ENCODE measurements at regions not wholly inside any gene's neighbourhood (a gene's known extent, or its start where the extent isn't known, plus 50 kb on each side); places are given as distances from the start of the nearest gene placed in this dataset.
"Not testable (repeated sequence)": the region's sequence is repeated elsewhere in the genome, so short reads cannot be mapped to it uniquely, and the experiment has no call there.

- no peak overlapping the region for H2AFZ ChIP-seq (ENCODE audit: low read length)
- intact Hi-C loops (cut with micrococcal nuclease; ENCODE audit: unreplicated experiment): no loop called here
- ChIA-PET POLR2A (no interaction called here), CTCF (ENCODE audit: unreplicated experiment) (no interaction called here)
- H3K79me2 ChIP-seq (ENCODE audit: insufficient read depth, low read depth, low read length): no peaks in the 10 kb centered on the region
- H4K20me1 ChIP-seq (ENCODE audit: insufficient read depth, low read length): no peaks in the 10 kb centered on the region
- no peak overlapping the region for H3K4me3 ChIP-seq (ENCODE audit: low read depth, low read length, poor library complexity, severe bottlenecking)
- no peak for DNase-seq (ENCODE audit: low spot score)
- TF ChIP-seq CTCF (conservative IDR thresholded peaks at IDR 0.05; ENCODE audit: low read length) (no peak), EZH2phosphoT487 (IDR thresholded peaks at IDR 0.05; ENCODE audit: borderline replicate concordance, low read depth, low read length) (no peak)
- no peak overlapping the region for H3K4me2 ChIP-seq (ENCODE audit: low read length)
- H3K9me2 ChIP-seq (ENCODE audit: insufficient read depth, low read length): no peaks in the 10 kb centered on the region
- no peaks in the 10 kb centered on the region for H3K9me3 ChIP-seq (ENCODE audit: low read length)
- BruUV-seq (replicated peaks): no TSS peak
- no peaks in the 10 kb centered on the region for H3K36me3 ChIP-seq (ENCODE audit: insufficient read depth, low read length)
- no peaks in the 10 kb centered on the region for H3K4me1 ChIP-seq (ENCODE audit: insufficient read depth, low read length, poor library complexity, severe bottlenecking)
- H3K27ac ChIP-seq (ENCODE audit: low read depth, low read length, poor library complexity, severe bottlenecking): no peak overlapping the region
Measured at GRCh38 chr7:12013983-12014382, 182.0 kb upstream of the THSD7A start.

DNA sequence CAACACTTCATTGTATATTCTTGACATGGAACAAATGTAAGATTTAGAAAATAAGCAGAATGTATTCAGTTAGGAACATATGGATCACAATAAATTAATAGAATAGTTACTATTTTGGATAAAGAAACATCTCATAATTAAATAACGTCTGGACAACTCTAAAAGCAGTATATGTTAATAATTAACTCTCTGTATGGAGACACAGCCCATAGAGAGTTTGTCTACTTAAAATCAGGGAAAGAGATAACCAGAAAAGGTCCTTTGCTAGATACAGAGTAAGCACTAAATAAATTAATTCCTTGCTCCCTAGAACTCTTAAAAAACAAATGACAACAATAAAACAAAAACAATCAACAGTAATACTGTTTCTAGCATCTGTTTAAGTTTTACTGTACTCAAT, 184.4 kb upstream of the THSD7A start:
- intact Hi-C loops (cut with micrococcal nuclease; ENCODE audit: unreplicated experiment): no loop called here
- H3K27ac ChIP-seq (ENCODE audit: low read depth, low read length, poor library complexity, severe bottlenecking): no peak overlapping the region
- H3K4me1 ChIP-seq (ENCODE audit: insufficient read depth, low read length, poor library complexity, severe bottlenecking): no peaks in the 10 kb centered on the region
- BruUV-seq (replicated peaks): no TSS peak
- H2AFZ ChIP-seq (ENCODE audit: low read length): no peak overlapping the region
- TF ChIP-seq CTCF (conservative IDR thresholded peaks at IDR 0.05; ENCODE audit: low read length): no peak
- no peak for TF ChIP-seq EZH2phosphoT487 (IDR thresholded peaks at IDR 0.05; ENCODE audit: borderline replicate concordance, low read depth, low read length)
- no peak overlapping the region for H3K4me2 ChIP-seq (ENCODE audit: low read length)
- no peaks in the 10 kb centered on the region for H3K9me3 ChIP-seq (ENCODE audit: low read length)
- no peaks in the 10 kb centered on the region for H3K9me2 ChIP-seq (ENCODE audit: insufficient read depth, low read length)
- ChIA-PET CTCF (ENCODE audit: unreplicated experiment) (no interaction called here), POLR2A (interaction anchor here (0.7 kb wide), 1 partner anchor 12 kb away, joined by 4 read pairs; no protein-coding TSS in a partner anchor)
- no peaks in the 10 kb centered on the region for H3K36me3 ChIP-seq (ENCODE audit: insufficient read depth, low read length)
- H3K4me3 ChIP-seq (ENCODE audit: low read depth, low read length, poor library complexity, severe bottlenecking): no peak overlapping the region
- no peak for DNase-seq (ENCODE audit: low spot score)
- H4K20me1 ChIP-seq (ENCODE audit: insufficient read depth, low read length): no peaks in the 10 kb centered on the region
- H3K79me2 ChIP-seq (ENCODE audit: insufficient read depth, low read depth, low read length): no peaks in the 10 kb centered on the region

DNA sequence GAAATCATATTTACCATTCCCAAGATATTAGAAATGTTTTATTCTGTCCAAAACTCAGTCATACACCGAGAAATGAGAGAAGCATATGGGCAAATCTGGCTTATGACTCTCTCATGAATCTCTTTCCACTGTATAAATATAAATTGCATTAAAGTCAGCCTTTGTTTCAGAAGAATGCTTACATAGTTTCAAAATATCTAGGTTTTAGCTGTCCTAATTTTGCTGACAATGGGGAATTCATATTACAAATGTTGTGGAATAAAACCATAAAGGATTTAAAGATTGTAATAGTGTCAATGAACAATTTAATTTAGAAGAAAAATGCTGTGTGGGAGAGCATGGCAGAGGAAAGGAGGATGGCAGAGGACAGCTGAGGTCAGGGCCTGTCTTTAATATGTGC, 185.0 kb upstream of the THSD7A start:
- H3K4me3 ChIP-seq (ENCODE audit: low read depth, low read length, poor library complexity, severe bottlenecking): no peak overlapping the region

GRCh38 chr7:12022011-12022410, 189.1 kb upstream of the TMEM106B start:
- intact Hi-C loops (cut with micrococcal nuclease; ENCODE audit: unreplicated experiment); DNase-seq (ENCODE audit: low spot score); H3K9me3 ChIP-seq (ENCODE audit: low read length); H3K27ac ChIP-seq (ENCODE audit: low read depth, low read length, poor library complexity, severe bottlenecking); H2AFZ ChIP-seq (ENCODE audit: low read length); H3K9me2 ChIP-seq (ENCODE audit: insufficient read depth, low read length); CTCF ChIA-PET (ENCODE audit: unreplicated experiment); H3K36me3 ChIP-seq (ENCODE audit: insufficient read depth, low read length); H3K4me3 ChIP-seq (ENCODE audit: low read depth, low read length, poor library complexity, severe bottlenecking); H3K4me2 ChIP-seq (ENCODE audit: low read length); BruUV-seq (replicated peaks); H4K20me1 ChIP-seq (ENCODE audit: insufficient read depth, low read length); H3K79me2 ChIP-seq (ENCODE audit: insufficient read depth, low read depth, low read length); H3K4me1 ChIP-seq (ENCODE audit: insufficient read depth, low read length, poor library complexity, severe bottlenecking): not testable (repeated sequence)
- POLR2A ChIA-PET: interaction anchor here (0.8 kb wide), 1 partner anchor 17 kb away, joined by 3 read pairs; no protein-coding TSS in a partner anchor

More for the DNA sequence above, 185.0 kb upstream of the THSD7A start:
- intact Hi-C loops (cut with micrococcal nuclease; ENCODE audit: unreplicated experiment): no loop called here
- Histone ChIP-seq H3K9me2 (ENCODE audit: insufficient read depth, low read length) (no peaks in the 10 kb centered on the region), H3K9me3 (ENCODE audit: low read length) (no peaks in the 10 kb centered on the region), H3K36me3 (ENCODE audit: insufficient read depth, low read length) (no peaks in the 10 kb centered on the region), H3K4me2 (ENCODE audit: low read length) (no peak overlapping the region), H4K20me1 (ENCODE audit: insufficient read depth, low read length) (no peaks in the 10 kb centered on the region), H3K79me2 (ENCODE audit: insufficient read depth, low read depth, low read length) (no peaks in the 10 kb centered on the region), H3K27ac (ENCODE audit: low read depth, low read length, poor library complexity, severe bottlenecking) (no peak overlapping the region), H2AFZ (ENCODE audit: low read length) (no peak overlapping the region), H3K4me1 (ENCODE audit: insufficient read depth, low read length, poor library complexity, severe bottlenecking) (no peaks in the 10 kb centered on the region)
- ChIA-PET CTCF (ENCODE audit: unreplicated experiment) (no interaction called here), POLR2A (interaction anchor here (0.6 kb wide), 1 partner anchor 68 kb away, joined by 4 read pairs; no protein-coding TSS in a partner anchor)
- DNase-seq (ENCODE audit: low spot score): no peak
- TF ChIP-seq CTCF (conservative IDR thresholded peaks at IDR 0.05; ENCODE audit: low read length) (no peak), EZH2phosphoT487 (IDR thresholded peaks at IDR 0.05; ENCODE audit: borderline replicate concordance, low read depth, low read length) (no peak)
- no TSS peak for BruUV-seq (replicated peaks)

Measured in OCI-LY7 (cell line).